Limb (tissue), 2 donors: ENCODE measurements at regions not wholly inside any gene's neighbourhood (a gene's known extent, or its start where the extent isn't known, plus 50 kb on each side); places are given as distances from the start of the nearest gene placed in this dataset.
"Not testable (repeated sequence)": the region's sequence is repeated elsewhere in the genome, so short reads cannot be mapped to it uniquely, and the experiment has no call there.

Experiments used
- DNase-seq, 2 donors: peaks; one replicate each; pipeline ENCODE4 v3.0.0-alpha.2; 2016; ENCODE audit errors: extremely low spot score in 2 of 2

- DNase-seq = not testable (repeated sequence)
Observed at GRCh38 chr12:9543341-9543740, 64.4 kb downstream of the KLRB1 start.

GRCh38 chr12:9542827-9543226 is 64.9 kb downstream of the KLRB1 start:
- not testable (repeated sequence) for DNase-seq

- DNase-seq = not testable (repeated sequence)
Observed at GRCh38 chr12:9515925-9516324, 91.8 kb downstream of the KLRB1 start.

GRCh38 chr12:9512695-9513094 is 95.0 kb downstream of the KLRB1 start:
- not testable (repeated sequence) for DNase-seq

GRCh38 chr12:9510392-9511011 is 97.2 kb downstream of the KLRB1 start:
- not testable (repeated sequence) for DNase-seq

- DNase-seq = no peak
Observed at GRCh38 chr12:9509464-9510161, 98.1 kb downstream of the KLRB1 start.

- DNase-seq = no peak
Observed at GRCh38 chr12:9506746-9507145, 101.0 kb downstream of the KLRB1 start.

- not testable (repeated sequence) for DNase-seq
Observed at GRCh38 chr12:9503384-9503783, 104.3 kb downstream of the KLRB1 start.

- not testable (repeated sequence) for DNase-seq
Observed at GRCh38 chr12:9502845-9503244, 104.9 kb downstream of the KLRB1 start.

GRCh38 chr12:9493325-9493724 is 114.4 kb downstream of the KLRB1 start:
- not testable (repeated sequence) for DNase-seq

GRCh38 chr12:9481289-9481688 is 126.4 kb downstream of the KLRB1 start:
- DNase-seq = not testable (repeated sequence)

GRCh38 chr12:9474197-9474596 is 133.5 kb downstream of the KLRB1 start:
- not testable (repeated sequence) for DNase-seq

GRCh38 chr12:9473638-9474037 is 134.1 kb downstream of the KLRB1 start:
- DNase-seq = not testable (repeated sequence)

GRCh38 chr12:9471501-9471900 is 136.2 kb downstream of the KLRB1 start:
- DNase-seq = not testable (repeated sequence)

GRCh38 chr12:9470367-9470766 is 137.3 kb downstream of the KLRB1 start:
- DNase-seq = not testable (repeated sequence)

- not testable (repeated sequence) for DNase-seq
Observed at GRCh38 chr12:9469956-9470355, 137.8 kb downstream of the KLRB1 start.

GRCh38 chr12:9469463-9469862 is 138.3 kb downstream of the KLRB1 start:
- not testable (repeated sequence) for DNase-seq

GRCh38 chr12:9468998-9469397 is 138.7 kb downstream of the KLRB1 start:
- peak; percentile 23 to 59 for DNase-seq

- DNase-seq = not testable (repeated sequence)
Observed at GRCh38 chr12:9468144-9468543, 139.6 kb downstream of the KLRB1 start.

GRCh38 chr12:9464408-9464807 is 143.3 kb downstream of the KLRB1 start:
- no peak for DNase-seq

- not testable (repeated sequence) for DNase-seq
Observed at GRCh38 chr12:9455516-9455915, 152.2 kb downstream of the KLRB1 start.

GRCh38 chr12:9454021-9454420 is 153.7 kb downstream of the KLRB1 start:
- not testable (repeated sequence) for DNase-seq

GRCh38 chr12:9450127-9450567 is 157.6 kb downstream of the KLRB1 start:
- DNase-seq = not testable (repeated sequence)
